Endothelial cell of umbilical vein (primary cell): ENCODE measurements at regions not wholly inside any gene's neighbourhood (a gene's known extent, or its start where the extent isn't known, plus 50 kb on each side); places are given as distances from the start of the nearest gene placed in this dataset.
A peak's percentile ranks its signal among the peaks of the same experiment; 100 is the strongest.

Source experiments
- BruUV-seq: library from RNA; stranded (reverse); fragments of 400-500 nt; replicated peaks from 2 replicates; lab custom pipeline; 2021; lab: Mats Ljungman, UMichigan
- CTCF ChIA-PET: fragments of 300-600, 350-600 bp; sonication (Branson Sonifier 250); formaldehyde crosslinking; loops from one replicate; lab custom pipeline; 2021; ENCODE audit warnings: antibody characterized with exemption, inconsistent platforms; lab: Charles Lee
- POLR2A ChIA-PET: fragments of 300-600, 350-600 bp; sonication (Branson Sonifier 250); formaldehyde crosslinking; loops from one replicate; lab custom pipeline; 2021; ENCODE audit warnings: antibody characterized with exemption, inconsistent platforms; lab: Charles Lee
- DNase-seq: peaks from one replicate; pipeline ENCODE4 v3.0.0-alpha.2; 2011; ENCODE audit warnings: low read depth, low spot score
- FAIRE-seq: peaks from 2 replicates; lab custom pipeline; 2011; peaks lifted over from hg19 to GRCh38; lab: Jason Lieb, UNC
- H2AFZ ChIP-seq: 2 replicates; pipeline ENCODE4 v1.6.0; 2012; ENCODE audit warnings: low read depth, low read length, control low read depth, inconsistent platforms
- H3K27ac ChIP-seq: 2 replicates; pipeline ENCODE4 v1.5.1; 2011; ENCODE audit warnings: low read depth, mild to moderate bottlenecking, control low read depth, low read length, moderate library complexity; ENCODE audit not compliant: insufficient read depth
- H3K27me3 ChIP-seq, 2 experiments: 2 replicates each; pipeline versions ENCODE4 v1.6.0 to v1.6.1; 2011; ENCODE audit warnings: low read length in 2 of 2, mixed read lengths in 1 of 2; ENCODE audit not compliant: control insufficient read depth in 2 of 2, insufficient read depth in 2 of 2
- H3K36me3 ChIP-seq, 2 experiments: 2 replicates in 1 of 2; 3 replicates in 1 of 2; pipeline ENCODE4 v1.5.1; 2011; ENCODE audit warnings: low read length in 2 of 2, mild to moderate bottlenecking in 1 of 2, moderate library complexity in 1 of 2; ENCODE audit not compliant: control insufficient read depth in 2 of 2, insufficient read depth in 2 of 2; ENCODE audit errors: extremely low read depth in 1 of 2
- H3K4me1 ChIP-seq: 3 replicates; pipeline ENCODE4 v1.5.1; 2011; ENCODE audit warnings: mild to moderate bottlenecking, low read length; ENCODE audit not compliant: control insufficient read depth, insufficient read depth; ENCODE audit errors: extremely low read depth
- H3K4me2 ChIP-seq: 2 replicates; pipeline ENCODE4 v1.6.1; 2011; ENCODE audit warnings: low read length, control low read depth, mixed read lengths; ENCODE audit not compliant: insufficient read depth
- H3K4me3 ChIP-seq, 3 experiments: fragments of 200-600 bp in 1 of 3; sonication (generic), shearing (Covaris generic) in 1 of 3; replicated peaks in 1 of 3; 2 replicates each; pipeline ENCODE4 v1.5.1; 2011 to 2016; ENCODE audit warnings: control low read depth in 3 of 3, low read length in 3 of 3, mild to moderate bottlenecking in 2 of 3, inconsistent platforms in 1 of 3, low read depth in 1 of 3, moderate library complexity in 1 of 3; ENCODE audit not compliant: insufficient read depth in 1 of 3
- H3K79me2 ChIP-seq: 2 replicates; pipeline ENCODE4 v1.6.0; 2012; ENCODE audit warnings: low read length, inconsistent platforms; ENCODE audit not compliant: control insufficient read depth, insufficient read depth
- H3K9ac ChIP-seq: replicated peaks from 2 replicates; pipeline ENCODE3; 2011; ENCODE audit warnings: low read length, control low read depth; ENCODE audit not compliant: insufficient read depth; ENCODE audit errors: extremely low read depth
- H3K9me1 ChIP-seq: replicated peaks from 3 replicates; pipeline ENCODE4 v1.6.0; 2011; ENCODE audit warnings: mild to moderate bottlenecking, low read length; ENCODE audit not compliant: control insufficient read depth, insufficient read depth; ENCODE audit errors: extremely low read depth
- H3K9me3 ChIP-seq: replicated peaks from 2 replicates; pipeline ENCODE4 v1.5.1; 2012; ENCODE audit warnings: low read length, inconsistent platforms; ENCODE audit not compliant: control insufficient read depth, insufficient read depth
- H4K20me1 ChIP-seq: replicated peaks from 2 replicates; pipeline ENCODE3; 2011; ENCODE audit warnings: mild to moderate bottlenecking, low read length; ENCODE audit not compliant: control insufficient read depth, insufficient read depth; ENCODE audit errors: extremely low read depth
- CTCF ChIP-seq, 2 donors: IDR thresholded peaks; 1 replicate in 1 of 2; 2 replicates in 1 of 2; pipeline ENCODE4 v1.5.1; 2011; ENCODE audit warnings: low read length in 2 of 2, mild to moderate bottlenecking in 2 of 2, moderate library complexity in 2 of 2, control low read depth in 1 of 2, inconsistent platforms in 1 of 2, low read depth in 1 of 2; ENCODE audit not compliant: insufficient read depth in 1 of 2; ENCODE audit errors: extremely low read depth in 1 of 2
- EZH2 ChIP-seq: IDR thresholded peaks from 2 replicates; pipeline ENCODE4 v1.6.1; 2012; ENCODE audit warnings: borderline replicate concordance, low read depth, mild to moderate bottlenecking, moderate library complexity, low read length, inconsistent platforms; ENCODE audit not compliant: severe bottlenecking
- FOS ChIP-seq: IDR thresholded peaks from 2 replicates; pipeline ENCODE4 v1.6.1; 2011; ENCODE audit warnings: mild to moderate bottlenecking, low read length, moderate library complexity, borderline replicate concordance; ENCODE audit not compliant: insufficient read depth
- GATA2 ChIP-seq: IDR thresholded peaks from 2 replicates; pipeline ENCODE4 v1.7.0; 2011; ENCODE audit warnings: low read depth, mild to moderate bottlenecking, moderate library complexity, mixed read lengths, low read length; ENCODE audit not compliant: insufficient read length, insufficient read depth
- JUN ChIP-seq: IDR thresholded peaks from 2 replicates; pipeline ENCODE4 v1.6.1; 2011; ENCODE audit warnings: borderline replicate concordance, low read depth; ENCODE audit not compliant: insufficient read length, insufficient read depth
- MAX ChIP-seq: IDR thresholded peaks from 2 replicates; pipeline ENCODE4 v1.6.1; 2011; ENCODE audit not compliant: insufficient read depth, insufficient read length
- MYC ChIP-seq: IDR thresholded peaks from one replicate; pipeline ENCODE4 v1.6.1; 2011; ENCODE audit warnings: mild to moderate bottlenecking, low read depth, low read length
- POLR2A ChIP-seq: IDR thresholded peaks from 2 replicates; pipeline ENCODE4 v1.6.1; 2012; ENCODE audit warnings: low read depth, mild to moderate bottlenecking, control low read depth, low read length
- POLR2AphosphoS5 ChIP-seq: IDR thresholded peaks from 2 replicates; pipeline ENCODE4 v1.6.1; 2012; ENCODE audit warnings: low read depth, mild to moderate bottlenecking, control low read depth, low read length, moderate library complexity; ENCODE audit not compliant: insufficient read depth
- dilution Hi-C: fragments of 300-500 bp; cut with MboI; formaldehyde crosslinking; loops from one replicate; pipeline ENCODE4 v1.15.0; 2019; ENCODE audit warnings: low sequenced_read_pairs; ENCODE audit not compliant: extremely low pct_ligation_motif_present
- intact Hi-C: fragments of 100-400 bp; cut with micrococcal nuclease; formaldehyde crosslinking; loops from one replicate; pipeline ENCODE4 v1.10.0; 2022

- TF ChIP-seq MAX = no peak
- no peak for TF ChIP-seq FOS
- TF ChIP-seq MYC = no peak
- no peak for TF ChIP-seq GATA2
- TF ChIP-seq JUN = no peak
- no peak for TF ChIP-seq POLR2AphosphoS5
- TF ChIP-seq EZH2 = no peak
- no peak for TF ChIP-seq CTCF (IDR thresholded peaks at IDR 0.05; ENCODE audit: extremely low read depth in 1 of 2, insufficient read depth in 1 of 2, low read depth in 1 of 2, low read length in 2 of 2)
- no peak for TF ChIP-seq POLR2A
- ChIA-PET CTCF (interaction anchor here (0.9 kb wide), 1 partner anchor 14 kb away, joined by 3 read pairs; no protein-coding TSS in a partner anchor), POLR2A (no interaction called here)
- dilution Hi-C loops (no loop called here), intact Hi-C loops (no loop called here)
- Histone ChIP-seq H3K79me2 (no peaks in the 10 kb centered on the region), H3K9ac (no peak overlapping the region), H4K20me1 (no peaks in the 10 kb centered on the region), H3K4me3 (no peak overlapping the region), H3K9me3 (no peaks in the 10 kb centered on the region), H3K4me1 (no peaks in the 10 kb centered on the region), H3K27me3 (no peaks in the 10 kb centered on the region), H3K27ac (no peak overlapping the region), H3K9me1 (no peaks in the 10 kb centered on the region), H2AFZ (no peak overlapping the region), H3K36me3 (no peaks in the 10 kb centered on the region), H3K4me2 (no peak overlapping the region)
- no TSS peak for BruUV-seq
- DNase-seq (no peak), FAIRE-seq (peak; percentile 12)
Measured at GRCh38 chrX:16459008-16459407, 190.9 kb upstream of the S100G start.
